ENCODE measurements at regions not wholly inside any gene's neighbourhood (a gene's known extent, or its start where the extent isn't known, plus 50 kb on each side); places are given as distances from the start of the nearest gene placed in this dataset.

- 53 to 65% methylated on average over 2 of the region's 2 CpGs for WGBS, 2 experiments (ENCODE audit: insufficient coverage in 1 of 2, insufficient read length in 1 of 2)
These were observed 745.1 kb upstream of the COBL start for GRCh38 chr7:52061666-52062065.

GRCh38 chr7:52053525-52053924 lies 736.9 kb upstream of the COBL start:
- Histone ChIP-seq H3K36me3 (ENCODE audit: control insufficient read depth, insufficient read depth, low read length) (no peaks in the 10 kb centered on the region), H3K27ac (ENCODE audit: low read depth, low read length) (no peak overlapping the region), H3K9ac (ENCODE audit: extremely low read depth, low read length, poor library complexity, severe bottlenecking) (no peak overlapping the region), H3K4me1 (ENCODE audit: control insufficient read depth, insufficient read depth, low read length) (no peaks in the 10 kb centered on the region), H3K9me3 (ENCODE audit: control insufficient read depth, low read length) (no peaks in the 10 kb centered on the region), H3K27me3 (ENCODE audit: control insufficient read depth, insufficient read depth, low read length, poor library complexity, severe bottlenecking) (no peaks in the 10 kb centered on the region), H3K4me3 (ENCODE audit: low read length) (no peak overlapping the region)
- no peaks in the 10 kb centered on the region for H3K27me3 Mint-ChIP-seq (ENCODE audit: insufficient read depth)
- no peaks in the 10 kb centered on the region for H3K36me3 Mint-ChIP-seq (ENCODE audit: low read depth)
- 0% methylated on average over 1 of the region's 1 CpG; no CpG with 5 or more reads in 1 of the 2 experiments for WGBS, 2 experiments (ENCODE audit: insufficient coverage in 1 of 2, insufficient read length in 1 of 2)
- H3K4me1 Mint-ChIP-seq: no peaks in the 10 kb centered on the region
- no peak for TF ChIP-seq CTCF (conservative IDR thresholded peaks at IDR 0.05)
- no peaks in the 10 kb centered on the region for H3K9me3 Mint-ChIP-seq
- DNase-seq: no peak
- no peak overlapping the region for H3K4me3 Mint-ChIP-seq
- H3K27ac Mint-ChIP-seq: no peak overlapping the region

More at GRCh38 chr7:52061666-52062065, 745.1 kb upstream of the COBL start:
- no peak overlapping the region for H3K27ac Mint-ChIP-seq
- Histone ChIP-seq H3K27ac (ENCODE audit: low read depth, low read length) (no peak overlapping the region), H3K27me3 (ENCODE audit: control insufficient read depth, insufficient read depth, low read length, poor library complexity, severe bottlenecking) (no peaks in the 10 kb centered on the region), H3K36me3 (ENCODE audit: control insufficient read depth, insufficient read depth, low read length) (no peaks in the 10 kb centered on the region), H3K9ac (ENCODE audit: extremely low read depth, low read length, poor library complexity, severe bottlenecking) (no peak overlapping the region), H3K4me3 (ENCODE audit: low read length) (no peak overlapping the region), H3K9me3 (ENCODE audit: control insufficient read depth, low read length) (no peaks in the 10 kb centered on the region), H3K4me1 (ENCODE audit: control insufficient read depth, insufficient read depth, low read length) (no peaks in the 10 kb centered on the region)
- no peaks in the 10 kb centered on the region for H3K27me3 Mint-ChIP-seq (ENCODE audit: insufficient read depth)
- H3K4me1 Mint-ChIP-seq: peaks cover 8% of the 10 kb centered on the region
- no peak for TF ChIP-seq CTCF (conservative IDR thresholded peaks at IDR 0.05)
- H3K36me3 Mint-ChIP-seq (ENCODE audit: low read depth): no peaks in the 10 kb centered on the region
- DNase-seq: no peak
- H3K4me3 Mint-ChIP-seq: no peak overlapping the region
- H3K9me3 Mint-ChIP-seq: no peaks in the 10 kb centered on the region

GRCh38 chr7:52030722-52031121 lies 714.1 kb upstream of the COBL start:
- WGBS, 2 experiments (ENCODE audit: insufficient coverage in 1 of 2, insufficient read length in 1 of 2): 62 to 64% methylated on average over 4 of the region's 4 CpGs
- Histone ChIP-seq H3K9me3 (ENCODE audit: control insufficient read depth, low read length) (peaks cover 18% of the 10 kb centered on the region), H3K4me1 (ENCODE audit: control insufficient read depth, insufficient read depth, low read length) (no peaks in the 10 kb centered on the region), H3K27me3 (ENCODE audit: control insufficient read depth, insufficient read depth, low read length, poor library complexity, severe bottlenecking) (no peaks in the 10 kb centered on the region), H3K4me3 (ENCODE audit: low read length) (no peak overlapping the region), H3K27ac (ENCODE audit: low read depth, low read length) (no peak overlapping the region), H3K9ac (ENCODE audit: extremely low read depth, low read length, poor library complexity, severe bottlenecking) (no peak overlapping the region), H3K36me3 (ENCODE audit: control insufficient read depth, insufficient read depth, low read length) (no peaks in the 10 kb centered on the region)
- peak; percentile 53 for DNase-seq
- Mint-ChIP-seq H3K27me3 (ENCODE audit: insufficient read depth) (no peaks in the 10 kb centered on the region), H3K27ac (no peak overlapping the region), H3K4me1 (peaks cover 4% of the 10 kb centered on the region), H3K36me3 (ENCODE audit: low read depth) (no peaks in the 10 kb centered on the region), H3K4me3 (no peak overlapping the region), H3K9me3 (peaks cover 11% of the 10 kb centered on the region)
- TF ChIP-seq CTCF (conservative IDR thresholded peaks at IDR 0.05): no peak
